PC-9 (cell line): ENCODE measurements at regions not wholly inside any gene's neighbourhood (a gene's known extent, or its start where the extent isn't known, plus 50 kb on each side); places are given as distances from the start of the nearest gene placed in this dataset.

Experiments
- CTCF ChIP-seq: fragments of 200-600 bp; sonication (generic); conservative IDR thresholded peaks from 2 replicates; pipeline ENCODE4 v1.6.1; 2017; ENCODE audit warnings: mixed run types, antibody characterized with exemption, mild to moderate bottlenecking, moderate library complexity
- EZH2 ChIP-seq: fragments of 200-600 bp; sonication (generic); IDR thresholded peaks from 2 replicates; pipeline ENCODE4 v1.8.0; 2017; ENCODE audit warnings: antibody characterized with exemption, low read depth

GRCh38 chr2:84319581-84319980 is 139.5 kb downstream of the SUCLG1 start:
- TF ChIP-seq EZH2: no peak
- TF ChIP-seq CTCF: no peak
